Ectodermal cell (in vitro differentiated cells): ENCODE measurements at regions not wholly inside any gene's neighbourhood (a gene's known extent, or its start where the extent isn't known, plus 50 kb on each side); places are given as distances from the start of the nearest gene placed in this dataset.

Experiments used
- H3K27ac ChIP-seq: 2 replicates; pipeline ENCODE4 v1.7.0; 2013; ENCODE audit warnings: mild to moderate bottlenecking, low read depth, low read length; ENCODE audit not compliant: insufficient read depth, poor library complexity, severe bottlenecking
- H3K27me3 ChIP-seq: 2 replicates; pipeline ENCODE4 v1.7.0; 2013; ENCODE audit warnings: mild to moderate bottlenecking, low read length; ENCODE audit not compliant: insufficient read depth, control insufficient read depth, poor library complexity, severe bottlenecking
- H3K36me3 ChIP-seq: one replicate; pipeline ENCODE4 v1.7.0; 2013; ENCODE audit warnings: low read length; ENCODE audit not compliant: control insufficient read depth, insufficient read depth
- H3K4me1 ChIP-seq: one replicate; pipeline ENCODE4 v1.7.0; 2013; ENCODE audit warnings: low read length; ENCODE audit not compliant: control insufficient read depth, insufficient read depth
- H3K4me3 ChIP-seq: 2 replicates; pipeline ENCODE4 v1.7.0; 2013; ENCODE audit warnings: low read depth, low read length, control low read depth; ENCODE audit not compliant: insufficient read depth
- H3K9me3 ChIP-seq: 2 replicates; pipeline ENCODE4 v1.7.0; 2013; ENCODE audit warnings: mild to moderate bottlenecking, low read length, moderate library complexity; ENCODE audit not compliant: control insufficient read depth
- WGBS, 2 experiments: methylation state at CpG; one replicate each; pipeline ENCODE4 v1.1.7; 2013; ENCODE audit warnings: missing lambda C conversion rate in 2 of 2; 5-methylcytosine and 5-hydroxymethylcytosine counted together

DNA sequence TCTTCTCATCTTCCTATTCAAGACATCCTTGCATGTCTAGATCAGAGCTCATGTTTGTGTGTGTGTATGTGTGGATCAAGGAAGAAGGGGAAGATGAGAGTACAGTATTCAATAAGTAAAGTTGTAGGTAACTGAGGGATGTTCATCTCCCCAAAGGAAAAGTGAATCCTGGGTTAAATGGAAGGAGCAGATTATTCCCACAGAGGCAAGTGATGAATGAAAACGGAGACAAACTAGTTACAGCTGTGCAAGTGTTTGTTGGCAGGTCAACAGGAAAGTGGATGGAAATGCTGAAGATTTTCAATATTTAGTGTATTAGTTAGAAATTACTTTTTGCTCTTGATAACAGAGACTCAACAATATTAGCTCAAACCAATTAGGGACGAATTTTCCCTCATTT lies 84.2 kb upstream of the PDZRN3 start:
- H3K27ac ChIP-seq = no peak overlapping the region
- no peaks in the 10 kb centered on the region for H3K9me3 ChIP-seq
- WGBS, 2 experiments = 90 to 92% methylated on average over 2 of the region's 2 CpGs
- H3K27me3 ChIP-seq = no peaks in the 10 kb centered on the region
- H3K36me3 ChIP-seq = no peaks in the 10 kb centered on the region
- no peaks in the 10 kb centered on the region for H3K4me1 ChIP-seq
- H3K4me3 ChIP-seq = no peak overlapping the region

DNA sequence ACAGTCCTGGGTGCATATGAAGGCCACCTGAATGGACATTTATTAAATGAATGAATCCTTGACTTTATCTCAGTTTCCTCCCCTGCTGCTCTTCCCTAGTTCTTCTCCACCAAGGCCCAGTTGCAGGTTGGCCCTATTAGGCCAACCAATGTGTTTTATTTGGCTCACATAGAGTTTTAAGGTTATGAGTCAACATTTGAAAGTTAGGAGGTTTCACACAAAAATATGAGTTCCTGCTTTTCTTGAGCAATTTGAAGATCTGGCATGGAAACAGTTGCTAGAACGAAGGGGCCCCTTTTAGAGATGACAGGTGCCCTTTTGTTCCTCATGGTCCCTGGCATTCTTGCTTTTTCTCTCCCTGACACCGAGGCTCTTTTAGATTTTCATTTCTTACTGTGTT lies 83.0 kb upstream of the PDZRN3 start:
- Histone ChIP-seq H3K27ac (no peak overlapping the region), H3K4me3 (no peak overlapping the region), H3K4me1 (no peaks in the 10 kb centered on the region), H3K9me3 (no peaks in the 10 kb centered on the region), H3K36me3 (no peaks in the 10 kb centered on the region), H3K27me3 (no peaks in the 10 kb centered on the region)
- 90 to 92% methylated on average over 1 to 2 of the region's 2 CpGs for WGBS, 2 experiments

DNA sequence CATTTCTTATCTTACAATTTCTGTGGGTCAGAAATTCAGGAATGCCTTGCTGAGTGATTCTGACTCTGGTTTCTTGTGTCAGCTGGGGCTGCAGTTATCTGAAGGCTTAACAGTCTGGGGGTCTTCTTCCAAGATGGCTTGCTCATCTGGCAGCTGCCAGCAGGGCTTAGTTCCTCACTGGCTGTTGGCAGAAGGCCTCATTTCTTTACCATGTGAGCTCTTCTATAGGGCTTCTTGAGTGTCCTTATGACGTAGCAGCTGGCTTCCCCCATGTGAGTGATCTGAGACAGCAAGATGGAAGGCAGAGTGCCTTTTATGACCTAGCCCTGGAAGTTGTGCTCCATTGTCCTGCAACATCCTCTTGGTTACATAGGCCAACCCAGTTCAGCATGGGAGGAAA lies 82.0 kb upstream of the PDZRN3 start:
- Histone ChIP-seq H3K9me3 (no peaks in the 10 kb centered on the region), H3K36me3 (no peaks in the 10 kb centered on the region), H3K4me1 (no peaks in the 10 kb centered on the region), H3K4me3 (no peak overlapping the region), H3K27ac (no peak overlapping the region), H3K27me3 (no peaks in the 10 kb centered on the region)
- WGBS, 2 experiments = 81 to 87% methylated on average over 1 of the region's 1 CpG

DNA sequence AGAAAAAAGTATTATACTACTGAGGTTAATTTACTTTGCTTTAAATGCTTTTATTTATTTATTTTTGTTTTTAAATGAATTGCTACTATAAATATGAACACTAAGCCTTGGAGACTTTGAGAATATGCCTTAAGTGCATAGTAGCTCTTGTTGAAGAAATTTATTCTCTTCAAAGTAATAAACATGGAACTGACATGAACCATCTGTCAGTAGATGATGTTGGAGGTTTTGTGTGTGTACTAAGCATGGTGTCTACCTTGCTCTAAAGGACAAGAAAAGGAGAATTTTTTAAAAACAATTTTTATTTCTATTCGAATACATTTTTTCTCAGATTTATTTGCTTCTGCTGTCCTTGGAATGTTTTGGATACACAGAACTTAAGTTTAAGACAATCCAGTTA lies 81.1 kb upstream of the PDZRN3 start:
- H3K4me3 ChIP-seq = no peak overlapping the region
- H3K36me3 ChIP-seq = no peaks in the 10 kb centered on the region
- no peaks in the 10 kb centered on the region for H3K9me3 ChIP-seq
- H3K27ac ChIP-seq = no peak overlapping the region
- no peaks in the 10 kb centered on the region for H3K4me1 ChIP-seq
- WGBS, 2 experiments = 83% methylated on average over 1 of the region's 1 CpG; no CpG with 5 or more reads in 1 of the 2 experiments
- H3K27me3 ChIP-seq = no peaks in the 10 kb centered on the region

DNA sequence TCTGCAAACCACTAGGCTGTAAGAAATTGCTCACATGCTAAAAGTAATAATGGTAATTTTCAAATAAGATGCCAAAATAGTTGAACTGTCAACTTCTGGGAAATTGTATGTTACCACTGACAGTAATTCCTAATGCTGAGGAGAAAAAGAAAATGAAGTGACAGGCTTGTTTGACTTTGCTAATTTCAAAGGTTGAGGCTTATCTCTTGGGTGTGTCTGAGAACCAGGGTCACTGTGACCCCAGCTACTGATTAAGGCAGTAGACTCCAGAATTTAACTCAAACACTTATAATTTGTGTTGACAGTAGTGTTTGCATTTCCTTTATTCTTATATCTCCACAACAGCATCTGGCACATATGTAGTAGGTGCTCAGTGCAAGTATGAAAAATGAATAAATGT lies 74.6 kb upstream of the PDZRN3 start:
- H3K9me3 ChIP-seq = no peaks in the 10 kb centered on the region
- H3K27me3 ChIP-seq = no peaks in the 10 kb centered on the region
- H3K36me3 ChIP-seq = no peaks in the 10 kb centered on the region
- H3K4me3 ChIP-seq = no peak overlapping the region
- H3K4me1 ChIP-seq = no peaks in the 10 kb centered on the region
- no peak overlapping the region for H3K27ac ChIP-seq

DNA sequence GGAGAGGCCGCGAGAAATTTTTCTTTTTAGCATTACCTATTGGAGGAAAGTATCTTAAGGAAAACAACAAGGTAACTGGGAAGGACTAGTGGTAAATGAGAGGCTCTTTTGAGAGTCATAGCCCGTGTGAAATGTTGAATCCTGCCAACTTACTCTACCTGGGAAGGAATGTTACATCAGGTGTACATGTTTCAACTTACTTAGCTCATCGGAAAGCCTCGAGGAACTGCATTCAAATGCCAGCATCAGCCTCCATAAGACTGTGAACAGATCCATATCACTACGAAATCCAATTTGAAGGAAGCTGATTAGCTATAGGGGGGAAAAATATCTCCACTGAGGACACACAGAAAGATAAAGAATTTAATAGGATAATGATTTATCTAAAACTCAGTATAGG lies 72.3 kb upstream of the PDZRN3 start:
- Histone ChIP-seq H3K27ac (no peak overlapping the region), H3K36me3 (no peaks in the 10 kb centered on the region)
- 75 to 77% methylated on average over 5 to 6 of the region's 6 CpGs for WGBS, 2 experiments

DNA sequence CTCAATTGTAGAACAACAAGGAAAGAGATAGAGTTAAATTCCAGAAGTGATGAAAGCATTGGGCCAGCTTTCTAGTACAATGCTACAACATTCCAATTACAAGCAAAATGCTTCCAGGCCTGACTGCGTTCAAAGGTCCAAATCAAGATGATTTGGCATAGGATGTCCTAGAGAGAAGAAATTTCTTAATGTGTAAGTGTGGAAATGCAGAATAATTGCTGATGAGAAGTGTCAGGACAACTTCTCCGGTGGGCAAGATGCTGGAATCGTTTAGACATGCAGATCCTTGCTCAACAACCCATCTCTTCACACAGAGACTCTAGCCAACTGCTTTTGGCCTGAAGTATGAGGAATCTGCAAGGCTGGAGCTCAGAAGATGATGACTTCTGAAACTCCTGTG lies 71.1 kb upstream of the PDZRN3 start:
- no peak overlapping the region for H3K4me3 ChIP-seq
- H3K27ac ChIP-seq = no peak overlapping the region
- no peaks in the 10 kb centered on the region for H3K4me1 ChIP-seq
- 87 to 94% methylated on average over 3 of the region's 3 CpGs for WGBS, 2 experiments
- no peaks in the 10 kb centered on the region for H3K27me3 ChIP-seq
- no peaks in the 10 kb centered on the region for H3K36me3 ChIP-seq
- H3K9me3 ChIP-seq = no peaks in the 10 kb centered on the region

More for the DNA sequence above, 72.3 kb upstream of the PDZRN3 start:
- Histone ChIP-seq H3K9me3 (no peaks in the 10 kb centered on the region), H3K4me3 (no peak overlapping the region), H3K4me1 (no peaks in the 10 kb centered on the region), H3K27me3 (no peaks in the 10 kb centered on the region)

DNA sequence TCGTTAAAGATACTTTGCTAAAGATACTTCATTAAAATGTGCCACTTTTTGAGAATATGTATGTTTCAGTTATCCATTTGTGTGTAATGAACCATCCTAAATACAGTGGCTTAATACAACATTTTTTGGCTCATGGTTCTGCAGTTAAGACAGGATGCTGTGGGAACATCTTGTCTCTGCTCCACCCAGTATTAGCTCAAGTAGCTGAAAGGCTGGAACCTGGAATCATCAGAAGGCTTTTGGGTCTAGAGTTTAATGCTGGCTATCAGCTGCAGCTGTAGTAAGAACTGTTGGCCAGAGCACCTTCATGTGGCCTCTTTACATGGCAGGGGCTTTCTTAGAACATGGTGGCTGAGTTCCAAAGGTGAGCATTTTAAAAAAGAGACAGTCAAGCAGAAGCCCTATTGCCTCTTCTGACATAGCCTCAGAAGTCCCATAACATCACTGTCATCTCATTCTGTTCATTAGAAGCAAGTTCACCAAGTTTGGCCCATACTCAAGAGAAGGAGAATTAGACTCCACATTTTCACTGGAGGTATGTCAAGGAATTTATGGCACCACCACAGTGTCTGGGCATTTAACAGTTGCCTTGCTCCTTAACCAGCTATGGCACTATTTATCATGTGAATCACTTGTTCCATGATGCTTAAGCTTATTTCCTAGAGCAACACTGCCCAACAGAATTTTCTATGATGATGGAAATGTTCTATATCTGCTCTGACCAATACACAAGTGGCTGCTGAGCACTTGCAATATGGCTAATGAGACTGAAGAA lies 70.4 kb upstream of the PDZRN3 start:
- no peaks in the 10 kb centered on the region for H3K27me3 ChIP-seq
- H3K9me3 ChIP-seq = no peaks in the 10 kb centered on the region
- H3K27ac ChIP-seq = no peak overlapping the region
- H3K4me1 ChIP-seq = no peaks in the 10 kb centered on the region
- H3K4me3 ChIP-seq = no peak overlapping the region
- H3K36me3 ChIP-seq = no peaks in the 10 kb centered on the region
- 100% methylated on average over 1 of the region's 1 CpG; no CpG with 5 or more reads in 1 of the 2 experiments for WGBS, 2 experiments

DNA sequence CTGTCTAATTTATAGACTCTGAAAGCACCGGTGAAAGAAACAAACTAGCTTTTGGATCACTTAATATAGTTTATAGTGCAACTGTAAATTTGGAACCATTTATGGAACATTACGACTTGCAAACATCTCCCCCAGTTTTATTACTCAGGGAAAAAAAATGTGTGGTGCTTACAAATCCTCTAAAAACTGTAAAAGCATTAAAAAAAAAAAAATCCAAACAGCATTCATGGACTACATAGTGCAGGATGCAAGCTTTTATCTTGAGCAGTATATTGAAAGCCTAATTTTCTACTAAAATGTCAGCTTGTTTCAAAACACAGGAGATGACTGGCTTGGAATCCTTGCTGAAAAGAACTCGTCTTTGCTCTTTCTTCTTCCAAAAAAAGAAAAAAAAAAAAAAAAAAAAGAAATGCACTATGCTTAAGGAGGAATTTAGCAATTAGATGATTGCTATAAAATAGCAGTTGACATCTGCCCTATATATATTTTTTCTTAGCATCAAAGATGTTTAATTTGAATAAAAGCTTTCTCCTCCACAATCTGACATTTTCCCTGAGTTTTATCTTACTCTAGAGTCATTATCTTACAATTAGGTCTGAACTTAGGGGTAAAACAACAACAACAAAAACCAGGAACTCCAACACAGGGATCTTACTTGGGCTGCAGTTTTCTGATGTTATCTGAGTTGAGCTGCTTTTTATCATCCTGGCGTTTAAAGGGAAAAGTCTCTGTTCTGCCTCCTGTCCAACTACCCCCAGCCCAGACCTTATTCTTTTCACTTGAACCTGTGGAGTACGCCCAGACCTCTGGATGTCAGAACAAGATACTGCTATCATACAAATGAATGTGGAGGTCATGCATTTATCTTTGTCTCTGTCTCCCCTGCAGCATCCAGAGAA lies 62.6 kb upstream of the PDZRN3 start:
- Histone ChIP-seq H3K36me3 (no peaks in the 10 kb centered on the region), H3K4me1 (peaks cover 16% of the 10 kb centered on the region), H3K27me3 (no peaks in the 10 kb centered on the region), H3K27ac (no peak overlapping the region), H3K4me3 (no peak overlapping the region), H3K9me3 (no peaks in the 10 kb centered on the region)
- WGBS, 2 experiments = 89 to 96% methylated on average over 3 to 5 of the region's 5 CpGs

DNA sequence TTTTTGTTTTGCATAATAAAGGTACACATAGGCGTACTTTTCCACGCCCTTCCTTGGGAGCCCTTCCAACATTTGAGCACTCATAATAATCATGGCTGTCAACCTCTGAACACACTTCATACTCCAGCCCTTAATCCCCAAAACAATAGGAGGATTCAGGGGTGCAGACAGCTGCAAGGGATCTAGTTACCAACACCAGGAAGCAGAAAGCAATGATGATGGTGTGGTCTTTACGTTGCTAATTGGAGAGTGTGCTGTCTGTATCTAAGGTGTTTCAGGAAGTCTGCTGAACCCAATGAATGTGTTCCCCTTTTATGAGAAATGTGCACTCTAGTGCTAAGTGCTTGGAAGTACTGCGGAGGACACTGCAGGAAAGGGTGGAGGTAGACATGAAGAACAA lies 60.3 kb upstream of the PDZRN3 start:
- Histone ChIP-seq H3K4me1 (peaks cover 16% of the 10 kb centered on the region), H3K9me3 (no peaks in the 10 kb centered on the region), H3K4me3 (no peak overlapping the region), H3K27ac (no peak overlapping the region), H3K36me3 (no peaks in the 10 kb centered on the region), H3K27me3 (no peaks in the 10 kb centered on the region)
- 80 to 89% methylated on average over 4 of the region's 4 CpGs for WGBS, 2 experiments
